Fibroblast of lung (primary cell): ENCODE measurements at regions not wholly inside any gene's neighbourhood (a gene's known extent, or its start where the extent isn't known, plus 50 kb on each side); places are given as distances from the start of the nearest gene placed in this dataset.

Experiments
- DNase-seq, 2 donors: peaks; one replicate each; pipeline versions ENCODE4 v3.0.0 to v3.0.0-alpha.2; 2010; ENCODE audit warnings: low read depth in 2 of 2
- H2AFZ ChIP-seq: 2 replicates; pipeline ENCODE4 v1.5.1; 2012; ENCODE audit warnings: low read length, control low read depth, inconsistent platforms
- H3K27ac ChIP-seq: 2 replicates; pipeline ENCODE4 v1.5.1; 2011; ENCODE audit warnings: low read length, control low read depth; ENCODE audit not compliant: insufficient read depth
- H3K27me3 ChIP-seq: 2 replicates; pipeline ENCODE4 v1.5.1; 2011; ENCODE audit warnings: mild to moderate bottlenecking, low read length; ENCODE audit not compliant: control insufficient read depth, insufficient read depth
- H3K36me3 ChIP-seq: 2 replicates; pipeline ENCODE4 v1.5.1; 2011; ENCODE audit warnings: low read length; ENCODE audit not compliant: control insufficient read depth, insufficient read depth
- H3K4me1 ChIP-seq: 2 replicates; pipeline ENCODE4 v1.5.1; 2011; ENCODE audit warnings: low read length; ENCODE audit not compliant: control insufficient read depth, insufficient read depth; ENCODE audit errors: extremely low read depth
- H3K4me2 ChIP-seq: 2 replicates; pipeline ENCODE4 v1.5.1; 2011; ENCODE audit warnings: low read length, control low read depth; ENCODE audit not compliant: insufficient read depth; ENCODE audit errors: extremely low read depth
- H3K4me3 ChIP-seq, 4 experiments: fragments of 200-600 bp in 1 of 4; sonication (generic) in 1 of 4; replicated peaks in 1 of 4; 2 replicates each; pipeline ENCODE4 v1.5.1; 2011 to 2016; ENCODE audit warnings: low read length in 4 of 4, low read depth in 3 of 4, mild to moderate bottlenecking in 3 of 4, control low read depth in 2 of 4, inconsistent platforms in 1 of 4, mixed read lengths in 1 of 4; ENCODE audit not compliant: insufficient read depth in 1 of 4; ENCODE audit errors: control extremely low read depth in 1 of 4
- H3K79me2 ChIP-seq: 2 replicates; pipeline ENCODE4 v1.5.1; 2012; ENCODE audit warnings: mild to moderate bottlenecking, low read length, inconsistent platforms; ENCODE audit not compliant: control insufficient read depth, insufficient read depth
- H3K9ac ChIP-seq: 2 replicates; pipeline ENCODE4 v1.5.1; 2011; ENCODE audit warnings: mild to moderate bottlenecking, low read length, control low read depth; ENCODE audit not compliant: insufficient read depth
- H3K9me3 ChIP-seq: 2 replicates; pipeline ENCODE4 v1.5.1; 2012; ENCODE audit warnings: low read depth, low read length; ENCODE audit not compliant: control insufficient read depth, insufficient read depth
- H4K20me1 ChIP-seq: 2 replicates; pipeline ENCODE4 v1.5.1; 2011; ENCODE audit warnings: low read length; ENCODE audit not compliant: control insufficient read depth, insufficient read depth; ENCODE audit errors: extremely low read depth
- CTCF ChIP-seq, 2 donors: IDR thresholded peaks in 1 of 2; conservative IDR thresholded peaks in 1 of 2; 1 replicate in 1 of 2; 2 replicates in 1 of 2; pipeline ENCODE4 v1.5.1; 2011 to 2012; ENCODE audit warnings: low read length in 2 of 2, control low read depth in 1 of 2, inconsistent platforms in 1 of 2, low read depth in 1 of 2, mild to moderate bottlenecking in 1 of 2
- EZH2 ChIP-seq: IDR thresholded peaks from 2 replicates; pipeline ENCODE4 v1.5.1; 2012; ENCODE audit warnings: low read length, control low read depth, mild to moderate bottlenecking; ENCODE audit errors: missing control alignments

GRCh38 chr5:16013334-16014065, 166.1 kb downstream of the MARCHF11 start:
- Histone ChIP-seq H3K9me3 (no peaks in the 10 kb centered on the region), H3K27me3 (no peaks in the 10 kb centered on the region), H3K4me2 (no peak overlapping the region), H3K9ac (no peak overlapping the region), H3K4me3 (no peak overlapping the region), H3K4me1 (no peaks in the 10 kb centered on the region), H3K27ac (no peak overlapping the region), H3K79me2 (no peaks in the 10 kb centered on the region), H4K20me1 (no peaks in the 10 kb centered on the region), H3K36me3 (no peaks in the 10 kb centered on the region), H2AFZ (no peak overlapping the region)
- no peak for DNase-seq
- TF ChIP-seq CTCF (conservative IDR thresholded peaks at IDR 0.05 in 1 of 2, IDR thresholded peaks at IDR 0.05 in 1 of 2; ENCODE audit: low read depth in 1 of 2, low read length in 2 of 2) (no peak), EZH2 (no peak)

GRCh38 chr5:16009256-16009655, 170.3 kb downstream of the MARCHF11 start:
- H3K9ac ChIP-seq: no peak overlapping the region
- H3K9me3 ChIP-seq: no peaks in the 10 kb centered on the region
- no peaks in the 10 kb centered on the region for H4K20me1 ChIP-seq
- no peaks in the 10 kb centered on the region for H3K27me3 ChIP-seq
- no peak overlapping the region for H3K4me3 ChIP-seq
- H3K4me2 ChIP-seq: no peak overlapping the region
- H3K27ac ChIP-seq: no peak overlapping the region
- H2AFZ ChIP-seq: no peak overlapping the region
- no peaks in the 10 kb centered on the region for H3K4me1 ChIP-seq
- no peaks in the 10 kb centered on the region for H3K79me2 ChIP-seq
- no peak for TF ChIP-seq CTCF (conservative IDR thresholded peaks at IDR 0.05 in 1 of 2, IDR thresholded peaks at IDR 0.05 in 1 of 2; ENCODE audit: low read depth in 1 of 2, low read length in 2 of 2)
- no peak for TF ChIP-seq EZH2
- no peaks in the 10 kb centered on the region for H3K36me3 ChIP-seq
- DNase-seq: no peak

- Histone ChIP-seq H3K79me2 (no peaks in the 10 kb centered on the region), H3K9me3 (no peaks in the 10 kb centered on the region), H3K27me3 (no peaks in the 10 kb centered on the region), H3K4me1 (no peaks in the 10 kb centered on the region), H3K4me2 (no peak overlapping the region), H2AFZ (no peak overlapping the region), H3K9ac (no peak overlapping the region), H3K27ac (no peak overlapping the region), H3K36me3 (no peaks in the 10 kb centered on the region), H3K4me3 (no peak overlapping the region), H4K20me1 (no peaks in the 10 kb centered on the region)
- no peak for DNase-seq
- TF ChIP-seq CTCF (conservative IDR thresholded peaks at IDR 0.05 in 1 of 2, IDR thresholded peaks at IDR 0.05 in 1 of 2; ENCODE audit: low read depth in 1 of 2, low read length in 2 of 2) (no peak), EZH2 (no peak)
Observed at GRCh38 chr5:16007750-16008415, 171.7 kb downstream of the MARCHF11 start.
